NCI-H1694 treated with DMSO at 0.1 percent for 48 hours (cell line): ENCODE measurements at regions not wholly inside any gene's neighbourhood (a gene's known extent, or its start where the extent isn't known, plus 50 kb on each side); places are given as distances from the start of the nearest gene placed in this dataset.
A peak's percentile ranks its signal among the peaks of the same experiment; 100 is the strongest.

ENCODE experiments used
- DNase-seq: peaks from one replicate; lab custom pipeline; 2025; lab: John Stamatoyannopoulos, UW

DNA sequence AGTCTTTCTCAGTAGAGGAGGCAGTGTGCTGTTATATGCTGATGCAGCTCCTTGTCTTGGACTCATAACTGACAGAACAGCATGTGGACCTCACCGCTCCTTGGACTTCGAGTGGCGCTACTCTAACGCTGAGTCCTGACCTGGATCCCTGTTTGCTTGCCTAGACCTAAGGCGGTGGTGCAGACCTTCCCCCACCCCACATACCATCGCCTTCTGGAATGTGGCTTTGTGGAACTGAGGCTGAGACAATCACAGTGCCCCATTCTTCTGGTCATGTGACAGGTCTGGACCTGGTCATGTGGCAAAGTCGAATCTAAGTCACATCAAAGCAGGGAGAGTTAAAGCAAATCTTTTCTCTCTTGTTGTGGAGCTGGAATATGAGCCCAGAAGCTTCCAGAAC, 190.7 kb upstream of the MKI67 start:
- no peak for DNase-seq

DNA sequence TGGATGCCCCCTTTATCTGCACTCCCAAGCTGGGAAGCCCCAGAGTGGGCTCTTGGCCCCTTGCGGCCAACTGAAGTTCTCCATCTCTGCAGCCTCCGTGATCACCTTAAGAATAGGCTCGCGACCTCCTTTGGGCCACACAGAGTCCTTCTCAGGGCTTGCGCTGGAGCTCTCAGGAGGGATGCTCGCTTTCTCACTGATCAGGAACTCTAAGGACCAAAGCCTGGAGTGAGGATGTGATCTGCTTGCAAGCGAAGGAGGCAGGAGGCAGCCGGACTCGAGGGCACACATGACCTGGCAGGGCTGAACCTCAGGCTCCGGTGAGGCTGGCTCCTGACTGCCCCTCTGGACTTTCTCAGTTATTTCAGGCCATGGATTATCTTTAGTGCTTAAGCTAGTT, 192.1 kb upstream of the MKI67 start:
- no peak for DNase-seq

DNA sequence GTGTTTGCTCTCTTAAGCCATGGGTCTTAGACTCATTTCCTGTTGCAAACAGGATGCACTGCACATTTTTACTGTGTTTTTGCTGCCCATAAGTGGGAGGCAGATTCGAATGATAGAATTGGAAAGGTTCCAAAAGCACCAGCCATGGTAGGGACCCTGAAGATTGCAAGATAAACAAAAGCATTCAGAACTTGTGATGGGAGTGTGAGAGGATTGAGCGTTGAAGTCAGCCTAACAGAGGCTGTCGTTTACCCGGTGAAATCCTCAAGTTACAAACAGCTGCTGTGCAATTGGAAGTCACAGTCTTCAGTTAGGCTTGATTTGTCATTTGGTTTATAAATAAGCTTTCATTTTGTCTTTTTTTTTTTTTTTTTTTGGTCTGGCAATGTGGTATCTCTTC, 192.7 kb upstream of the MKI67 start:
- no peak for DNase-seq

DNA sequence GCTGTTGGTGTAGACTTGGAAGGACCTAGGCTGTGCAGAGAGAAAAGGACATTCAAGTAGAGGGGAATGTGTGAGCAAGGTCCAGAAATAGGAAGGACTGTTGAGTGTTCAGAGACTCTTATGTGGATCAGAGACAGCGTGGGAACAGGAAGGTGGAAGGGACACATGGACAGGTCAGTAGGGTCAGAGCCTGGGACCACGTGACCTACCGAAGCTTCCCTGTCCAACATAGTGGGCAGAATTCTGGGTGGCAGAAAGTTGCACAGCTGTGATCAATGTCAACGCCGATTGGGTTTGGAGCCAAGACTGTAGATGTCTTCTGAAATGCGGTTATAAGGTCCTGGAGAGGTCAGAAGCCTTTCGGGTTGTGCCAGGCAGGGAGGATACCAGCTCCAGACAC, 195.9 kb upstream of the MKI67 start:
- no peak for DNase-seq

DNA sequence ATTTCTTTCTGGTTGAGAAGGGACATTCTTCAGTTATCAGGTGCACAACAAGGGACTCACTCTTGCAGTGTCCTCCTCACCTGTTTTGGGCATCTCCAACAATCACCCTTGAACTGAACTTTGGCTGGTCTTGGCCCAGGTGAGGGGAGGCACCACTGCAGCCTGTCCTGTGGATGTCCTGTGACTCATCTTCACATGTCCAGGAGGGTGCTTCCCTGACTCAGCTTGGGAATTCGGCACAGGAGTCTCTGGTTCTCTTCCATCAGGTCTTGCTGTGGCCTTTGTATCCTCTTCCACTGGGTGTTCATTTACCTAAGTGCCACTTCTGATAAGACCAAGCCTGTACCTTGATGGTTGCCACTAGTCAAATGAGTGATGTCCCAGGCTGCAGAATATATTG, 196.7 kb upstream of the MKI67 start:
- DNase-seq: no peak

DNA sequence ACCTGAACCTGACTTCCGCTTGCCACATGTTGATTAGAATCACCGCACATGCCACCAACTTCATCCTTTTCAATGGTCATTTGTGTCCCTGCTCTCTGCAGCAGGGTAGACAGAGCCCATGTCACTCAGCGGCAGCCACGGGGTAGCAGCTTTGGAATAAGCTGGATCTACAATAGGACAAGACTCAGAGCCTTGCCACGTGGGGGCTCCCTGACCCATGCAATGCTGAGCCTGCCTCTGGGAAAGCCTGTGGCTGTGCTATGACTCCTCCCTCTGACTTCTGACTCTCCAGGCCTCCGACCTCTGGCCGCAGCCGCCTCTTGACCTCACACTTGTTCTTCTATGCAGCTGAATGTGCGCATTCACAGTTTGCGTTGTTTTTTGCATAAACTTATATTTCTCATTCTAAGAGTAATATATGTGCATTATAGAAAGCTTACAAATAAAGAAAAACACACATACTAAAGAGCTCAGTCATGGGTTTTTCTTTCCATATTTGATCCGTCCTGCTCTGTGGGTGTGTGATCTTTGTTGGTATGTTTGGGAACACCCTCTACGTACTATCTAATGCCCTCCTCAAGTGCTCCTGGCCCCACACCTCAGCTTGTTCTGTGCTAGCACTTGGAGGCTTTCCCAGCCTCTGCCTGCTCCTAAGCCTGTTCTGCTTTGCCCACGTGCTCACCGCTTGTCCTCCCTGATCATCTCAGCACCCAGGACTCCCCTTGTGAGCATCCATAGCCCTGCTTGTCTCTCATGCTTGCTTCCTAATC, 198.0 kb upstream of the MKI67 start:
- peak; percentile 15 for DNase-seq

DNA sequence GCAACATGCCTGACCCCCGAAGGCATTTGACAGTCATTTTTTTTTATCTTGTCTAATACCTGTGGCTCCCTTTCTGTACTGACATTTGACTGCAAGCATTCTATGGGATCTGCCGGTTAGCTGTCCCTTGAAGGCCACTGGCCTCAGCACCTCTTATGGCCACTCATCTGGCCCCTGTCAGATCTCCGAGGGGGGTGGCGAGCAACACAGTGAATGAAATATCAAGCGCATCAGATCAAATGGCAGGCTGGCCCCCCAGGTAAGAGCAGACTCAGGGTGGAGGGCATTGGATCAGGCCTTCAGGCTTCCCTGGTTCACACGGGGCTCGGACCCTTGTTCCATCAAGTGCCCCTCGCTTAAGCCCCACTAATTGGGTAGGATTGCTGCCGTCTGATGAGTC, 199.6 kb upstream of the MKI67 start:
- DNase-seq: no peak

DNA sequence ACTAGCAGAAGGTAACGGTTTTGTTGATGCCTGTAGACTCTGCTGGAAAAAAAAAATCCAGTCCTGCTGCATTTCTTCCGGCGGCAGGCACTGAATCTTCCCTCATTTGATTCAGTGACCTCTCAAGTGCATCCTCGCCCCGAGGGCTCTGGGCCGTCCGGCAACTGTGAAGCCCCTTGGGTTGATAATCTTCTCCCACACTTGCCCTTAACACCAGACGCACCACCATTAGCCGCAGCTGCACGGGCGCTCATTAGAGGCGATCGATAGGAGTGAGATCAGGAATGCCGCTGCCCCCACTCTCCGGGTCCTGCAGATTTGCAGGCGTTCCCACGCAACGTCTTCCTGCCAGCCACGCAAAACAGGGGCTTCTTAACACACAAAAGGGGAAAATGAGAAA, 200.0 kb upstream of the MKI67 start:
- no peak for DNase-seq

DNA sequence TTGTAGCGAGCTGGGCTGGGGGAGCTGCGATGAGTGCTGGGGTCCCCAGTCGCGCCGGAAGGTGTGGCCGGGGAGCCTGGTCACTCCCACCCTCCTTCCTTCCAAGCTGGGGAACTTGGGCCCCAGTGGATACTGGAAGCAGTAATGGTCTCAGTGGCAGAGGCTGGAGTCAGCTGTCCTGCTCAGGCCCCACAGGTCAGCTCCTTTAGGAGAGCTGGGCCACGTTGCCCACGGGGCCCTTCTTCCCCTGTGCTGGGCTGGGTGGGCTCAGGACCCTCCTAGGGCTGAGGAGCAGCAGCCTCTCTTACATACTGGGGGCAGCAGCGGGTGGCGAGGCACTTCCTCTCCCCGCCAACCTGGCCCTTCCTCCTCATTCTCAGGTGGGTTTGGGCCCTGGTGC, 200.6 kb upstream of the MKI67 start:
- DNase-seq: no peak

DNA sequence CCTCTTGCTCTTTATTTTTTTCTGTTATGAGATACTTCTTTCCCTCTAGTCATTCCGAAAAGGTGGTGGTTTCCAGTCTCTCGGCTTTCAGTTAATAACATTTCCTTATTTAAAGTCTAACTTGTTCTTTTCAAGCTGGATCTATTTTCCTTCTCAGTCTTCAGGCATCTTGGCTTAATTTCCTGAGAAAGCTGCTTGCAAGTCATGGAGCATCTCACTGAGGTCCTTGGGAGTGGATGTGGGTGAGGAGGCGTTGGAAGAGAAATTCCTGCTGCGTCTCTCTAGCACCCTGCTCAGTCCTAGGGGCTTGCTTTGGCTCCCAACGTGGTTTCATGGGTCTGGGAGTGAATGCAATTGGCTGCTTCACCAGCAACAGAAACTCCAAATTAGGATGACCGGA, 210.2 kb upstream of the MKI67 start:
- DNase-seq: no peak

DNA sequence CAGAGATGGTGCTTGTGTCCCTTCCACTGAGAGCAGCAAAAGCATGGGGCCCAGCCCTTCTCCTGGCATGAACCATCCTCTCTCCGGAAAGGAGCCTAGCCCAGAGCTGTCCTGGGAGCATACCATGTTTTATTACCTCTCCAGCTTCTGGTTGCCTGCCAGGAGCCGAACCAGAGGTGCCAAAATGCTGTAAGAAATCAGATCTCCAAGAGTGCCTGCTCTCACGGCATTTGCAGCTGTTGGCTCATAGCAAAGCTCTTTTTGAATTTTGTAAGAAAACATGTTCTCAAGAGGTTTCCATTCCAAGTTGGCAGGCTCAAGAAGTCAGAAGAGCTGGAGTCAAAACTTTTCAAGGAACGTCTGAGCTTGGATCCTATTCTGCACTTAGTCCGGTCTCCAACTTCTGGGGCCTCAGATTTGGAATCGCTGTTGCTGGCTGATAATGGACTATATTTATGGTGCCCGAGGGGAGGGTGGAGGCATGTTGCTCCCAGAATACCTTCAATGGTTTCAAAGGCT, 211.7 kb upstream of the MKI67 start:
- DNase-seq: no peak

DNA sequence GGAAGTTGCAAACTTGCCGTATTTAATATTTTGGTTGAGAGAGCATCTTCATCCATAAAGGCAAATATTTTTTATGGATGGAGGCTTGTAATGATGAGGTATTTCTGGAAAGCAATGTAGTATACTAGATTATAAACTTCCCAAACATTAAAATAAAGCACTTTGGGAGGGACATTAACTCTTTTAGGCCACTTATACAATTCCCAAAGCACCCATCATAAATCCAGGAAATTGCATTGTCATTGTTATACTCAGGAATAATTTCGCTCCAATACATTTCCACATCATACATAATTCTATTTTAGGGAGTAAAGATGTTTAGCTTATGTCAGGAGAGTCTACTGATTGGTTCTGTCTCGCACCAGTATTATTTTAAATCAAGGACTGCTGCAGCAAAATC, 212.7 kb upstream of the MKI67 start:
- DNase-seq: no peak

DNA sequence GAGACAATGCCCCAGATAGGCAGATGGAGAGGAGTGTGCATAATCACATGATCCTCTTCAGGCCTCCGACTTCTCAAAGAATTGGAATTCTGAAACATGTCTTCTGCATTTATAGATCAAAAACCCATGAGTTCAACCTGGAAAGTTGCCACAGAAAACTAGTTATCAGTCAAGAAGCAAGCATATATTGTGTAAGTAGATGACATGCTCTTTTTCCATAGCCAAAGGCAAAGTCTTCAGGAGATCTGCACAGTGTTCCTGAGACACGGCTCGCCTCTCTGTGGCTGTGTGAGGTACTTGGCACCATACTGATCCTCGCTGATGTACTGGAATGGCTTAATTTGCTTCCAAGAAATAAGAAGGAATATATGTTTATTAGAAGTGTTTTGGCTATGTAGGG, 213.5 kb upstream of the MKI67 start:
- DNase-seq: no peak

DNA sequence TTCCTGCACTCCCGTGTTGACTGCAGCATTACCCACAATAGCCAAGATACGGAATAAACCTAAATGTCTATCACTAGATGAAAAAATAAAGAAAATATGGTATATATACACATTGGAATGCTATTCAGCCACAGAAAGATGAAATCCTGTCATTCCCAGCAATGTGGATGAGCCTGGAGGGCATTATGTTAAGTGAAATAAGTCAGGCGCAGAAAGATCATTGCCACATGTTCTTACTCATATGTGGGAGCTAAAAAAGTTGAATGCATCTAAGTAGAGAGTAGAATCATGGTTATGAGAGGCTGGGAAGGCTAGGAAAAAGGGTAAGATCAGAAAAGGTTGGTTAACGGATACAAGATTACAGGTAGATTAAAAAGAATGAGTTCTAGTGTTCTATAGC, 219.1 kb upstream of the MKI67 start:
- DNase-seq: no peak

DNA sequence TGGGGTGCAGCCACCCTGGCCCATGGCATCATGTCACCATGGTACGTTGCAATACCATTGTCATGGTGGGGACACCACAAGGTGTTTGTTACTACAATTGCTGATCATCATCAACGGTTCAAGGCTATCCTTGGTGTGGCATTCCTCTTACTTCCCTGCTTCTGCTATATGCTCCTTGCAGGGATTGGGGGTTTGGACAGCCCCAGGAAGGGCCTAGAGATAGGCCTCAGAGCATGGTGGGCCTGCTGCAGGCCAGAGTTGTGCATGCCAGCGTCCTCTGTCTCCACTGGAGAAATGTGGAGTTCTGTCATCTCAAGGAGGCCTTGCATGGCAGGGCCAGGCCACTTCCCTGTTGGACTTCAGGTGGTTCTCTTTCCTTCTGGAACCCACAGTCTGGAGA, 234.6 kb upstream of the MKI67 start:
- no peak for DNase-seq

DNA sequence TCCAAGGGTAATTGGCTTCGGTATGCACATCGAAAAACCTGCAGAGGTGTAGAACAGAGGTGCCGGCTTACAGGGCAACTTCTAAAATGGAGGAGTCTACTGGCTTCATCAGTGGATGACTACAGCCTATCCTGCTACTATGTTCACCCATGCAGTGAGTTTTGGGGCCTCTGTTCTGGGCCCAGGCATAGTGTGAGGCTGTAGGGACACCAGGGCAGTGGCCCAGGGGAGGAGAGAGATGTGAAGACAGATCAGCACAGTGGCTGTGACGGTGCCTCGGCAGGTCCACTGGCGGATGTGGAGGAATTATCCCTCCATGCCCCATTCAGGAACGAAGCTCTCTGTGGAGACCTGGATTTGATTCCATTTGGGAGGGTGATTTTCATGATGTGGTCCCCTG, 235.3 kb upstream of the MKI67 start:
- DNase-seq: no peak

DNA sequence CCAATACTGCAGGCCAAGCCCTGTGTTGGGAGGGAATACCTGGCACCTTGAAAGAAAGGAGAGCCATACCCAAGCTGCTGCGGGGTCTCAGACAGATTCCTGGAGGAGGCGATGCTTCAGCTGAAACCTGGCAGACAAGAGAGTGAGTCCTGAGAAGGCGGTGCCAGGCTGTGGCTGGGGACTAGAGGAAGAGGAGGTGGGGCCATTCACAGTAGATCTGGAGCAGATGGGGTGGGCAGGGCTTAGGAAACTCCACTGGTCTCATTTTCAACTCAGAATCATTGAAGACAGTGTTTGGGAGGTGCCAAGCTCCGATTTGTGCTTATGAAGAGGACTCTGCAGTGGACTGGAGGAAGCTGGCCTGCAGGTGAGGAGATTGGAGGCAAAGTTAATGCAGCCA, 236.3 kb upstream of the MKI67 start:
- DNase-seq: no peak

DNA sequence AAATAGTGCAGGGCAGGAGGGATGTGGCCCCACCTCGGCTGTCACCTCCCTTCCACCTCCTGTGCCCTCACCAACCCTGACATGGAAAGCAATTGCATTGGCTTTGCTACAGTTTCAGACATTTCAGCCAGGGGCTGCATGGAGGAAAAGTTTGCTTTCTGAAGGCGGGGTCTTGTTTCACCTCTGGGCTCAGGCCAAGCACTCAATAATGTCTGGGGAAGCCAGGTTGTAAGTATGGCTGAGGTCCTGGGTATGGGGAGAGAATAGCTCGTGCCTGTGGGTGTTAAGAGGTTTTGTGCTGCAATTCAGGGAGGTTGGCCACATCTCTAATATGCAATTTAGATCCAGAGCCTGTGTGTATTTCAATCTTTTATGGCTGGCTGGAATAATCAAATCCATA, 238.4 kb upstream of the MKI67 start:
- DNase-seq: no peak

DNA sequence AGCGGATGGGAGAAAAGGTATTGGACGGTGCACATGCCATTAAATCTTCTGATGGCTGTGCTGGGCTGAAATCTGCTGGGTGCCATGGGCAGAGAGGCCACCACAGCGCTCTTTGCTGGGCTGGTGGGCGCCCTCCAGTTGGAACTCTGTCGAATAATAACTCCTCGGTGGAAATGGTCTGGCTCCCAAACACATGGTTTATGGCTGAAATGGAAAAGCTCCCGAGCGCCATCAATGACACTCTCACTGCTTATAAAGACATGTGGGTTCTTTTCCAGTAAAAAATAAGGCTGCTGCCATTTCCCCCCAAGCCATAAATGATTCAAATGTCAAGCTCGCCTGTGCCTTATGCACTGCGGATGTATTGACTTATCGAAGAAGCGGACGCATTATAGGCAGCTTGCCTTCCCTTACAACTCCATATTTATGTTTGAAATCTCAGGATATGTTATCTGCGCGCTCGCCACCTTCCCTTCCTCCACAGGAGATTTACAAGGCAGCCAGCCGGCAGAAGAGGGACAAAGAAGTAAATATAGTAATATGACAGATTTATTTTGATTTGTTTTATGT, 239.0 kb upstream of the MKI67 start:
- DNase-seq: no peak

DNA sequence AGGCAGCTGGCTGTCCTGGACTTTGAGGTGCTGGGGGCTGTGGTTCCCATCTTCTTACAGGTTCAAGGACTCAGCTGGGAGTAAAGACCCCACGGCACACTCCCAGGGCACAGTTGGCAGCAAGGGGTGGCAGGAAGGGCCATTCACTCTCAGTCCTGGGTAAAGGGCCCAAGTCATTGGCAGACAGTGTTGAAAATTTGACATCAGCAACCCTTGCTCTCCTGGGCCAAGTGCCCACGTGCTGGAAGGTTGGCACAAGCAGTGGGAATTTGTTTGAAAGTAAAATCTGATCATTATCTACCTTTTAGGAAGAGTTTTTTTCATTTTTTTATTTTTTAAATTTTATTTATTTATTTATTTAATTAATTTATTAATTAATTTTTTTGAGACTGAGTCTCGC, 241.6 kb upstream of the MKI67 start:
- no peak for DNase-seq

DNA sequence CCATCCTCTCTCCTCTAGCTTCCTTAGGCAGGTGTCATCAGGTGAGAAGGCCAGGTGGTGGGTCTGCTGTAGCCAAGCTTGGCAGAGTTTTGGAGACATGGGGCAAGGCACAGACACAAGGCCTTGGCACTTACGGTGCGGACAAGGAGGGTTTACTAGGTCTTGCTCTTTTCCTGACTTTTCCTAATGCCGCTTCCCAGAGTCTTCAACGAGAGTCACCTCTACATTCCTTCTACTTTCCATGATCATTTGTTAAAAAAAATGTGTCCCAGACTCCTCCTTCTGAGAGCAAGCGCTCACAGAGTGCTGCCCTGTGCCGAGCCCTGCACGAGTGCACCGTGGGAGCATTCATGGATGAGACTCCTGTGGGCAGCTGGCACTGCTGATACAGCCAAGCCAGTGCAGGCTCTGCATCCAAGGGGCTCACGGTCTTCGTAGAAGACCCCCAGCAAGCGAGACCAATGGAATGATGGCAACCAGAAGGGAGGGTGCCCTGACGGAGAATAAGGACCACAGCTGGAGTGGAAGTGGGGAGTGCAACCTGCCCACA, 243.0 kb upstream of the MKI67 start:
- DNase-seq: no peak

DNA sequence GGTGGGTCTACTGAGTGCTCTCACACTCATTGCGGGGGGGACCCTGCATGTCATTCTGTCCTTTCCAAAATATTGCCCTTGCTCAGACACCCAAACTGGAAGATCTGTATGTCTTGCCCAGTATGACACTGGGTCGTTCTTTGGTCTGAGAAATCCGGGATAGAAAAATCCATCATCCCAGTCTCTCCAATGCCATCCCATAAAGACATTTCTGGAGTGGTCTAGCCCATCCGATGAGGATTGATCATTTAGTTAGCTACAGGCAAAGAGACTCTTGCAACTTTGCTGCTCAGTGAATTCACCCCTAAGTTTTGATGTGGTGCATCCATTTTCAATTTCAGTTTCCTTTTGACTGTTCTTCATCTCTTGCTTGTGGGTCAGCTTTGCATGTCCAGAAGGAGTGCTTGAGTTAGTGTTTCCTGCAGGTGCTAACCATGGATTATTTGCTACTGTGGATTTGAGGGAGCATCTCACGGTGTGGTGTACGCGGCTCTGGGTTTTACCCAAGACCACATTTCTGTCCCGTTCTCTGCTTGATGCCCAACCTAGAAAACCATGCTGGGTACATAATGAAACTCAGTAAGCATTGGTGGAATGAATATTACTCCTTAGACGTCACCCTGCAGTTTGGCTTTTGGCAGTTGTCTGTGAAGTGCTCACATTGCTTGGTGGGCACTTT, 247.0 kb upstream of the MKI67 start:
- no peak for DNase-seq

DNA sequence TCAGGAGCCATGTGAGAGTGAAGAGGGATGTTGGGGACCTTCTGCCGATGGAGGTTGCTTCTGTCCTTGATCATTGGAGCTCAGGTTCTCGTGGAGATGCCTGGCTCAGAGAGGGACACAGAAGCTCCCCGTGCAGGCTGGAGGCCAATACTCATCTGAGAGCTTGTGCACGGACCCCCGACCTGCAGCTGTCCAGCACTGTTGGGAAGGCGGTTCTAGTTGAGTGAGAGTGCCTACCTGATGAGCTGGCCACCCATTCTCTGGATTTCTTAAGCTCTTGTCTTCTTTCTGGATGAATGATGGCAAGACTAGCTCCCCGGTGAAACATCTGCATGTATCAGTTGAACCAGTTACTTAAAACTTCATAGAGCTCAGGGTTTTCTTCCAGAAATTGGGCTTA, 247.6 kb upstream of the MKI67 start:
- no peak for DNase-seq
